ENCODE measurements at regions not wholly inside any gene's neighbourhood (a gene's known extent, or its start where the extent isn't known, plus 50 kb on each side); places are given as distances from the start of the nearest gene placed in this dataset.

DNA sequence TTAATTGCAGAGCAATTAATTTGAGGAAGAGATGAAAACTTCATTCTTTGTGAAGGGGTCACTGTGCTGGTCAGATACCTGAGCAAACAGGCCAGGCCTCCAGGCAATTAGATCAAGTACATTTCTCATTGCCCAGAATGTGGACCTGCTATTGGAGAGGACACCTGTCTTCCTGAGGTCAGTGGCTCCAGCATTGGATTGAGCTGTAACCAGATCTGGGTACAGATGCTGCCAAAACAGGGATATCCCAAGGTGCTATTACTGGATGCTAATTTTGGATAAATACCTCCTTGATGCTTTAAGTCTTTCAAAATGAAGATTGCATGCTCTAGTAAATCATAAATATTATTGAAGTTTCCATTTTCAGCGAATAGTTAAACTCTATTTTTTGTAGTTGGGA is 131.5 kb downstream of the FAM161A start:
- no peak for DNase-seq (ENCODE audit: low read depth)

- no peak for DNase-seq (ENCODE audit: low read depth)
Measured at GRCh38 chr2:61721382-61721781, 132.5 kb downstream of the FAM161A start.

DNA sequence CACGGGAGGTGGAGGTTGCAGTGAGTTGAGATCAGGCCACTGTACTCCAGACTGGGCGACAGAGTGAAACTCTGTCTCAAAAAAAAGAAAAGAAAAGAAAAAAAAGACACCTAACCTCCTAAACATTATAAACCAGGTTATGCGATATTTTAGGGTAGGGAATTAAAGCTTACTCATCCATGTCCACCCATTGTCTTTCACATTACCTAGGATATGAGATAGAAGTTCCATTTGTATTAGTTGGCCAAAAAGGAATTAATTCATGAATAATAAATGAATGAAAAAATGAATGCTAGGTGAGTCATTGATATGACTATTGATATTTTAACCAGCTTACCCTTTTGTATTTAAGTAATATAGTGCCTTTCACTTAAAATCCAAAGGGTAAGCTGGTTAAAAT is 132.9 kb downstream of the FAM161A start:
- no peak for DNase-seq (ENCODE audit: low read depth)

GRCh38 chr2:61718965-61719364 is 134.9 kb downstream of the FAM161A start:
- no peak for DNase-seq (ENCODE audit: low read depth)

DNA sequence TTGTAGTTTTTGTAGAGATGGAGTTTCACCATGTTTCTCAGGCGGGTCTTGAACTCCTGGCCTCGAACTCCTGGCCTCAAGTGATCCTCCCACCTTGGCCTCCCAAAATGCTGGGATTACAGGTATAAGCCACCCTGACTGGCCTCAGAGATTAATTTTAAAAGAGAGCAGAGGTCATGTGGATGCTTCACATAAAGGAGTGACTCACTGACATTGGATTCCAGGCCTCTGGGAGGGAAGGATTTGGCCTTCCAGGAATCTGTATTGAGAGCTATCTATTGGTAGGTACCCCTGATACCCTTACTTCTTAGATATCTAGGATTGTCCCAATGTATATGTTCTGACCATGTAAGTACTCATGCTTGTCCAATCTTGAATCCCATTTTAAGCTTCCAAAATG is 138.4 kb downstream of the FAM161A start:
- DNase-seq (ENCODE audit: low read depth): no peak

DNA sequence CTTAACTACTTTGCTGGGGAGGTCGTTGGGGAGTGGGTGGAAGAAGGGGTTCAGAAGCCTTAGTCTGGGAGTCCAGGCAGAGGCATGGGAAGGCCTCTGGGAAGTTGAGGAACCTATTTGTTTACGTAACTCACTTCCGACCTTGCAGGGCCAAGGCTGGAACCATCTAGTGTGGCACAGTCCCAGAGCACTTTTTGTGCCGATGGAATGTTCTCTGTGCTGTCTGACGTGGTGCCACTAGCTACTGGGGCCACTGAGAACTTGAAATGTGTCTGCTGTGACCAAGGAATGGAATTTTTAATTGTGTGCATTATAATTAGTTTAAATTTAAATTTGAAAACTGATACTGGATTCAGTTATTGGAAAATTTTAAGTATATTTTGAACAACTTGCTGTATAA is 139.7 kb downstream of the FAM161A start:
- DNase-seq (ENCODE audit: low read depth): no peak

DNA sequence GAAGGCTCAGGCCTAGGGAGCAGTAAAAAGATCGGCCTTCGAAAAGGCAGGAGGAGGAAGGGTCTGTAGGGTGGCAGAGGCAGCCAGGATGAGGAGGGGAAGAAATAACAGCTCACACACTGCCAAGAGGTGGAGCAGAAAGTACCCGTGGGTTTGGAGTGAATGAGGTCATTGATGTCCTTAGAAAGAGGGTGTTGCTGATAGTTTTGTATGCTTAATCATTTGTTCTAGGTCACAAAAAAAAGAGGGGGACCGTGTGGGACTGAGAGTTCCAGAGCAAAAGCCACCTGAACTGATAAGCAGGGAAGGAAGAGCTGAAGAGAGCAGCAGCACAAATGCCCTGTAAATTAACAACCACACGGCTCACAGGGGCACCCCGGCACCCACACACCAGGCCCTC is 140.4 kb downstream of the FAM161A start:
- no peak for DNase-seq (ENCODE audit: low read depth)

- no peak for DNase-seq (ENCODE audit: low read depth)
Measured at GRCh38 chr2:61712060-61712459, 141.8 kb downstream of the FAM161A start.

DNA sequence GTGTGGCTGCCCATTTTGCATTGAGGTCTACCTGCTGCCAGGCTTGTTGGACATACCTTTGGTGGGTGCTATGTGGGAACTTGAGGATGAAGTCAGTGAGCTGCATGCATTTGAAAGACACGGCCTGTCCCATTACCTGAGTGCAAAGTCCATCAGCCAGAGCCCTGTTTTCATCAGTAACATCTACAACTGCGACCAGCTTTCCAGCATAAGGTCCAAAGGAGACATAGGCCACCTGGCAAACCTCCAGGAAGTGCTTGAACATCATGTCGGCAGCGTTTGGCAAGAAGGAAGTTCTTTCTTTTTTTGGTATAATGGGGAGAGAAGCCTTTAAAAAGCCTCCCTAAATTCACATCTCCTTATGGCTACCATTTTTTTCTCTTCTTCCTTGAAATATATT is 143.1 kb downstream of the FAM161A start:
- no peak for DNase-seq (ENCODE audit: low read depth)

GRCh38 chr2:61707984-61708852 is 145.6 kb downstream of the FAM161A start:
- peak; percentile 79 for DNase-seq (ENCODE audit: low read depth)

- DNase-seq (ENCODE audit: low read depth): no peak
Measured at GRCh38 chr2:61705625-61706024, 148.2 kb downstream of the FAM161A start.

- DNase-seq (ENCODE audit: low read depth): no peak
Measured at GRCh38 chr2:61704364-61704763, 149.5 kb downstream of the FAM161A start.

- DNase-seq (ENCODE audit: low read depth): no peak
Measured at GRCh38 chr2:61702088-61702467, 151.8 kb downstream of the FAM161A start.

DNA sequence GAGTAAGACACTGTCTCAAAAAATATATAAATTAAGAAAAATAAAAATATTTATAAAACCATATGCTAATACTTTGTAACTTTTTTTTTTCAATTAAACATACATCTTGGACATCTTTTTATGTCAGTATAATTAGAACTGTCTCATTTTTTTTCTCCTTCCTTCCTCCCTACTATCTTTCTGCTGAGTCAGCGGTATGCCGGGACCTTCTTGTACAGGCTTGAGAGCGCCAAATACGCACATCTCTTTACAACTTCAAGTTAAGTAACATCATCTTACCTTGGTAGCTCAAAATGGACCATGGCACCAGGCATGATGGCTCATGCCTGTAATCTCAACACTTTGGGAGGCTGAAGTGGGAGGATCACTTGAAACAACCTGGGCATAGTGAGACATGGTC is 153.4 kb downstream of the FAM161A start:
- DNase-seq (ENCODE audit: low read depth): no peak

DNA sequence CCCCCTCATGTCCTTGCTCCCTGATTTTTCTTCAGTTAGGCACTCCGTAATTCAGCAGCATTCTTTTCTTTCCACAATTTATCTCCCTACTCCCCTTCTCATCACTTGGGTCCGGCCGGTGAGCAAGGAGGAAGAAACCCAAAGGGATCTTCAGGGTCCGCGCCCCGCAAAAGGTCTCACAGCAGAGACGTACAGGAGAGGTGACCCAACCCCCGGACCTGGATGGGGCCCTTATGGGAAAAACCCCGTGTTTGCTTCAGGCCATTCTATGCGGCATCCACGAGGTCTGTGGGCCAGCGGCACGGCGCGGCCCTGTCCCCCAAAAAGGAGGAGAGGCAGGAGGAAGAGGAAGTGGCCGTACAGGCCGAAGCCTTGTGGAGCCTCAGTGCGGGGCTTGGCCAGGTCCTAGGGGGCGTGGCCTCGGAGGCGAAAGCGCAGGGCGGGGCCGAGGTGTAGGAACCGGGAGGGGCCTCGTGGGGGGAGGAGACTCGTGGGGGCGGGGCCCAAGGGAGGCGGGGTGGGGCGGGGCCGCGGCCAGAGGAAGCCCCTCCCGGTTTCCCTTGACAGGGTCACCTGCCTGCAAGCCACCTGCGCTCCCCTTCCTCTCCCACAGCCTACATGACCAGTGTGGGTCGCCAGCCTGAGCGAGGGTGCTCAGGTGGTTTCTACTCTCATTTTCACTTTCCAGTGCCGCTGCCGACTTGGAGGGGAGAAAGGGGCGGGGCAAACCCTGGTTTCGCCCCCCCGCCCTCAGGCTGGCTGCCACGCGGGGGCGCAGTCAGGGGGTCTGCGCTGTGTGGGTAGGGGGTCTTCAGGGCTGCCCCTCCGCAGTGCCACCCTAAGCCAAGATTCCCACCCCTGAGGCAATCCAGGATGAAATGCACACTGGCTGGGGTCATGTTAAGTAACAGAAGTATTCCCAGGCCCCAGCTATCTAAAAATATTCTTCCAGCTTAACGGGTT is 156.4 kb upstream of the XPO1 start:
- peak; percentile 78 for DNase-seq (ENCODE audit: low read depth)

- DNase-seq (ENCODE audit: low read depth): no peak
Measured at GRCh38 chr2:61693744-61694143, 155.6 kb upstream of the XPO1 start.

DNA sequence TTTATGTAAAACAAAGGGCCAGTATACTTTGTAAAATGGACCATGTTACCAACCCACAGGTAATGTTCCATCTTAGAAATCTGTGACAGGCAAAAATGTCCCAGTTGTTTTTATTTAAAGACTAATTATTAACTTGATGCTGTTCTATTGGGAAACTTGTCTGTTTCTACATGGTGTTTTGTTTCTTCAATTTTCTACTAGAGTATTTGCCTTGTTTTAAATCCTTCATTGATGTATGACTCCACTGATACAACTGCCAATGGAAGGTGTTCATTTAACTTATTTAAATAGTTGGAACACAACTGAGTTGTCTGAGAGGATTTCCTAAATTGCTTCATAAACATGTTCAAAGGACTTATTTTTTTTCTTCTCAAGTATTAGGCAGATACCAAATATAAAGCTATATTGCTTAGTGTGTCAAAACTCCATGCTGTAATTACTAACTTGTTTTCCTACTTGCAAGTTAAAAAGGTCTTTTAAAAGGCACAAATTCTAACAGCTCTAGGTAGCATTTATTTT is 152.0 kb upstream of the XPO1 start:
- no peak for DNase-seq (ENCODE audit: low read depth)

GRCh38 chr2:61689568-61689967 is 151.4 kb upstream of the XPO1 start:
- no peak for DNase-seq (ENCODE audit: low read depth)

DNA sequence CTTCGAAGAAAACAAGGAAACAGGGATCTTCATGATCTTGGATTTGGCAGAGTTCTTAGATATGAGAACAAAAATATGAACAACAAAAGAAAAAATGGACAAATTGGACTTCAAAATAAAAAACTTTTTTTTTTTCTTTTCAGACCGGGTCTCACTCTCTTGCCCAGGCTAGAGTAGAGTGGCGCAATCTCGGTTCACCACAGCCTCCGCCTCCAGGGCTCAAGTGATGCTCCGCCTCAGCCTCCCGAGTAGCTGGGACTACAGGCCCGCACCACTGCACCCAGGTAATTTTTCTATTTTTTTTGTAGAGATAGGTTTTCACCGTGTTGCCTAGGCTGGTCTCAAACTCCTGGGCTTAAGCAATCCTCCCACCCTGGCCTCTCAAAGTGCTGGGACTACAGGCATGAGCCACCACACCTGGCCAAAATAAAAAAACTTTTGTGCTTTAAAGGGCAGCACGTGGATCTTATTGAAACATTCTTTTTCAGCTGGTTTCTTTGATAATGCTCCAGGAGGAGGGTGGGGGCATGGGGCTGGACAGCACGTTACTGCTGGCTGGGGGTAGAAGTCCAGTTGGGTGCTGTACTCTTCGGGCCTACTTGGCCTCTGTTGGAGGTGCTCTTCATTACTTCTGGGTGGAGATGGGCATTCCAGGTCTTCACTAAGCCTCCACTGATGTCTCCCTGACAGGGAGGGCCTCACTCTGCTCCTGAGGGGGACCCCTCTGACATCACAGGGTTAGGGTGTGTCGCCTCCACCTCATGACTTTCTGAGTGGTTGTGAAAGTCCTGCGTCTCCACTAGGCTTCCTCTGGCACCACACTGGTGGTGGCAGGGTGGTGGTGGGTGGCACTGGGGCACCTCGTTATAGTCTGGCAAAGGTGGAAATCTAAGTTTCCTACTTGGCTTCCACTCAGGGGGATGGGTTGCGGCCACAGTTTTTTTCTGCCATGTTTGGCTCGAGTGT is 150.5 kb upstream of the XPO1 start:
- no peak for DNase-seq (ENCODE audit: low read depth)

DNA sequence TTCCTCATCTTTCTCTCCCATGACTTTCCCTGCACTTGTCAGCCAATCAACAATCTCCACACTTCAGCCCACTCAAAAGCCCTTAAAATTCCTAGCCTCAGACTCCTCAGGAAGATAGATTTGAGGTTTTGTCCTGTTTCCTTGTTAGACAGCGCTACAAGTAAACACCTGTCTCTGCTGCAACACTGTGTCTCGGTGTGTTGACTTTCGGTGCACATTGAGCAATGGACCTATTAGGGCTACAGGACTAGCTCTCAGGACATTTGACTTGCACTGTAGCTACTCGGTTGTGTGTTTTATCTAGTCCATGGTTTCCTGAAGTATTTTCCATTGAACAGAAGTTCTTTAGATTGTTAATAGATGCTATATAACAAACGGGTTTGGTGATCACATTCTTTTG is 140.9 kb upstream of the XPO1 start:
- no peak for DNase-seq (ENCODE audit: low read depth)

DNA sequence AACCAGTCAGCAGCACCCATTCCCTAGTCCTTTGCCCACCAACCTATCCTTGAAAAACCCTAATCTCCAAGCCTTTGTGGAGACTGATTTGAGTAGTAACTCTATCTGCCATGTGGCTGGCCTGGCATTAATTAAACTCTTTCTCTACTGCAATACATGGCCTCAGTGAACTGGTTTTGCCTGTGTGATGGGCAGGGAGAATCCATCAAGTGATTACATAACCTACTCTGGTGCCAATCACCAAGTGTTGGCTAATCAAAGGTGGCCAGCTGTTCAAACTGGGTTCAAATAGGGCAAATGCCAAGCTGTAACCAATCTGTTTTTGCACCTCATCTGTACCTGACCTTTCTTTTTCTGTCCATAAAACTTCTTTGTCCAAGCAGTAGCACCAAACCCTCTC is 139.8 kb upstream of the XPO1 start:
- DNase-seq (ENCODE audit: low read depth): no peak
